ENCODE measurements at regions not wholly inside any gene's neighbourhood (a gene's known extent, or its start where the extent isn't known, plus 50 kb on each side); places are given as distances from the start of the nearest gene placed in this dataset.

DNA sequence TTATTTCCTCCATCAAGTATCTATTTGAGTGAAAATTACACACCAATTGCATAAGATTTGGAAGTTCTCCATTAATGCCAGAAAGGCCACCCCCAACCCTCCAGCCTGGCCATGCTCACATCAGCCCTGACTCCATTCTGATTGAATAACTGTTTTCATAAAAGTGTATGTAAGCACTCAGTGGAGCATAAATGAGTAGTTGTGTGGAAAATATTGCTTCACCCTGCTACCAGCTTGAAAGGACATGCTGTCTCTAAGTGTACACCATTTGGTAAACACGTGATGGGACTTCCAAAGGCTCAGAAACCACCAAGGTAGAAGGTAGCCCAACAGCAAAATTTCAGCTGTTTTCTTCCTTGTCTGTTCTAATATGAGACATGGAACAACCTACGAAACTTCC lies 393.8 kb downstream of the ZNF385D start:
- H3K4me3 ChIP-seq (ENCODE audit: low read depth, low read length) = no peak overlapping the region
- peak; percentile 30 for DNase-seq (ENCODE audit: low read depth)
- TF ChIP-seq, protein P1, sequence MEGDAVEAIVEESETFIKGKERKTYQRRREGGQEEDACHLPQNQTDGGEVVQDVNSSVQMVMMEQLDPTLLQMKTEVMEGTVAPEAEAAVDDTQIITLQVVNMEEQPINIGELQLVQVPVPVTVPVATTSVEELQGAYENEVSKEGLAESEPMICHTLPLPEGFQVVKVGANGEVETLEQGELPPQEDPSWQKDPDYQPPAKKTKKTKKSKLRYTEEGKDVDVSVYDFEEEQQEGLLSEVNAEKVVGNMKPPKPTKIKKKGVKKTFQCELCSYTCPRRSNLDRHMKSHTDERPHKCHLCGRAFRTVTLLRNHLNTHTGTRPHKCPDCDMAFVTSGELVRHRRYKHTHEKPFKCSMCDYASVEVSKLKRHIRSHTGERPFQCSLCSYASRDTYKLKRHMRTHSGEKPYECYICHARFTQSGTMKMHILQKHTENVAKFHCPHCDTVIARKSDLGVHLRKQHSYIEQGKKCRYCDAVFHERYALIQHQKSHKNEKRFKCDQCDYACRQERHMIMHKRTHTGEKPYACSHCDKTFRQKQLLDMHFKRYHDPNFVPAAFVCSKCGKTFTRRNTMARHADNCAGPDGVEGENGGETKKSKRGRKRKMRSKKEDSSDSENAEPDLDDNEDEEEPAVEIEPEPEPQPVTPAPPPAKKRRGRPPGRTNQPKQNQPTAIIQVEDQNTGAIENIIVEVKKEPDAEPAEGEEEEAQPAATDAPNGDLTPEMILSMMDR (conservative IDR thresholded peaks at IDR 0.05; ENCODE audit: low read depth, low read length) = no peak

DNA sequence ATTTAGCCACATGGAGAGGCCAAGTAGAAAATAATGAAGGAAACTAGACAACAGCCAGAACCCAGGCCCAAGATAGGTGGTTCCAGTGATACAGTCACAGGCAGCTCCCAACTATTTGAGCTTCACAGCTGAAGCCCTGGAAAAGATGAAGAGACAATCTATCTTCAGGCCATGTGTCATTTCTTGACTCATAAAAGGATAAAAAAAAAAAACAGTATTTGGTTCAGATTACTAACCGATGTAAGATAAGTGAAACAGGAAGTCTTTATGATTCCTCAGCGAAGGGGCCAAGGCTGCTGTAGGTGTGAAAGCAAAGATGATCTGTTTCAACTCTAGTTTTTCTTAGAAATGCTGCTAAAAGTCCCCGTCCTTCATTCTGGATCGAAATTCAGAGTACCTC lies 394.6 kb downstream of the ZNF385D start:
- DNase-seq (ENCODE audit: low read depth) = no peak

DNA sequence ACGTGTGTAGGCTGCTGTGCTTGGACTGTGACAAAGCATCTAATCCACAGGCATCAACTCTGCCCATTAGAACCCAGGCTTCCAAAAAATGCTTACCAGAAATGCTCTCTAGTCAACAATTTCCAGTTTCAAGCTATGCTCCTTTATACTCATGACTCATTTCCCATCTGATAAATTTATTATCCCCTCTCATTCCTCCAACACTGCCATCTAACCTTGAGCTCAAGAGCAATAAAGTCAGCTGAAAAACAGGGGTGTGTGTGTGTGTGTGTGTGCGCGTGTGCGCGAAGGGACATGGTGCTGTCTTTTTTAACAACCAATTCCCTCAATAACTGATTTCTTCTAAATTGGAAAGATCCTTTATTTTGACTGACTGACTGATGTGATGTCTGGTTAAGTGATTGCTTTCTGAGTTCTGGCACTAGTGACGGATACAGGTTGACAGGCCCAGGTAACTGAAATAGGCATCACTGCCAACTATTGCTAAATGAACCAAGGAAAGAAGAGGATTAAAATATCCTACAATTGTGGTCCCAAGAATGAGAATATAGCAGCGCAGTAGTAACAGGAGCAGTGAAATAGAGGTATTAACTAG lies 405.5 kb downstream of the ZNF385D start:
- no peak for DNase-seq (ENCODE audit: low read depth)
- no peak overlapping the region for H3K4me3 ChIP-seq (ENCODE audit: low read depth, low read length)
- TF ChIP-seq, protein P1 (conservative IDR thresholded peaks at IDR 0.05; ENCODE audit: low read depth, low read length) = no peak

More for the DNA sequence above, 394.6 kb downstream of the ZNF385D start:
- no peak overlapping the region for H3K4me3 ChIP-seq (ENCODE audit: low read depth, low read length)
- TF ChIP-seq, protein P1 (conservative IDR thresholded peaks at IDR 0.05; ENCODE audit: low read depth, low read length) = no peak

DNA sequence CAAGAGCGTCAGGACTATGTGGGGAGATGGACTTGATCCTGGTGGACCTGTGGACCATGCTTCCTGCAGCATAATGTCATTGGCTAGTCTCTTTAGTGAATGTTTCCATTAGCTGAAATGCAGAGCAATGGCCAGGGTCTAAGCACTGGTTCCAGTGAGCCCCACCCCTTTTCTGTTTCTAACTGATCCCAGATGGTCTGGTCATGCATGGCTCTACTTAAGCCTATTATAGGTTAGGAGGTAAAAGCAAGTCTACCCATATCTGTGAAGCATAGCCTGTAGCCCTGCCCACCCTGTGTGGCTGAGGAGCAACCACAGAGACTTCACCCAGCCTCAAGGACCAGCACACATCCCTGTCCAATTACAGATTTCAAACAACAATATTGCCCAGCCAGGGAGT lies 419.2 kb downstream of the ZNF385D start:
- TF ChIP-seq, protein P1 (conservative IDR thresholded peaks at IDR 0.05; ENCODE audit: low read depth, low read length) = no peak
- no peak for DNase-seq (ENCODE audit: low read depth)
- no peak overlapping the region for H3K4me3 ChIP-seq (ENCODE audit: low read depth, low read length)

DNA sequence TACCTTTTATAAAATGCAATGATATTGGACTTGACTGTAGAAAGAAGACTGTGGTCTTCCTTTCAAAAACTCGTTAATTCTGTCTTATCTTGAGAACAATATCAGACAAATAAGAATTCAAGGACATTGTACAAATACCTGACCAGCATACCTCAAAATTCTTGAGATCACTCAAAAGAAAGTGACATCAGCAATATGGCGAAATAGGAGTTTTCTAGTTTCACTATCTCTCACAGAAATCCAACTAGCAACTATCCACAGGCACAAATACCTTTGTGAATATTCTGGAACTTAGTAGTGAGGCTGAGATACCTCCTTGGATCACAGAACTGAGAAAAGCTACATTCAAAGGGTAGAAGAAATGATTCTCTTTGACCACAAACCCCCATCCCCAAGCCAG lies 419.7 kb downstream of the ZNF385D start:
- TF ChIP-seq, protein P1 (conservative IDR thresholded peaks at IDR 0.05; ENCODE audit: low read depth, low read length) = no peak
- DNase-seq (ENCODE audit: low read depth) = no peak

DNA sequence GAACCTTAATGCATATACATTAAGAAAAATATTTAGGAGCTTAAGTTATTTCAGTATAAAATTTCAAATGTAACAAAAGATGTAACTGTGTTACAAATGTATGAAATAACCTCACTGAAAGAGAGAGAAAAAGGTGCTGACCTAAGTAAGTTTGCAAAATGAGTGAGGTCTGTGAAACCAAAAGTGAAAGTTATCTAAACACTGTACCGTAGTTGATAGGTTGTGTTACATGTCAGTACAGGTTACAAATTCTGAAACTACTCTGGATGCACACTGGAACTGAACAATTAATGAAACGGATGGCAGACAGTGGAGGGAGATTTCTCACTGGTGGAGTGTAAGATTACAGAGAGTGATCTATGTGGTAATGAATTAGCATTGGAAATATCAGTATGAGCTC lies 420.7 kb downstream of the ZNF385D start:
- TF ChIP-seq, protein P1 (conservative IDR thresholded peaks at IDR 0.05; ENCODE audit: low read depth, low read length) = no peak
- peak overlapping the region; percentile 30 for H3K4me3 ChIP-seq (ENCODE audit: low read depth, low read length)
- no peak for DNase-seq (ENCODE audit: low read depth)

More for the DNA sequence above, 419.7 kb downstream of the ZNF385D start:
- H3K4me3 ChIP-seq (ENCODE audit: low read depth, low read length) = no peak overlapping the region

DNA sequence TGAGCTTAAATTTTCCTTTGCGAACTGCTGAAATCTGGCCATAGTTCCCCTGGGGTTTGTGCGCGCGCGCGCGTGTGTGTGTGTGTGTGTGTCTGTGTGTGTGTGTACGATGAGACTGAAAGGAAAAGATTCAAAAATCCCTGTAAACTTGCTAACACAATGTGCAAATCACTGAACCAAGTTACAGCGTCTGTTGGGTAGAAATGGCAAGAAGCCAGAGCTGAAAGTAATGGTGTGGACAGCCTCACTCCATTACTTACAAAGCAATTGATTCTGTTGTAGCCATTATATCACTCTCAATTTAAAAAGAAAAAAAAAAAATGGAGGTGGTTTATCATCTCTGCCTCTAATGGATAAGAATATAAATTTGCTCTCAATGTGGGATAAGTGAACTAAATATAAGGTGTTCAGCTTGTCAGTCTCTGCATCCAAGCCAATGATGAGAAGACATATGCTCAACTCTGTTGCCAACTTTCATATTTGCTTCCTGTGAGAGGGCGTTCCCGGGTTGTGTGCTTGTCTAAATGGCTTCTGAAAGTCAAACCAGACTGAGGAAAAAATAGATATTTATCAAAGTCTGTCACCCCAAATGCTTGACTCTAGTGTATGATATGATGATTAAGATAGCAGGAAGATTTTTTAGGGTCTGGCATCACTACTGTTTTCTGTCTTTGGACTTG lies 422.2 kb downstream of the ZNF385D start:
- no peak overlapping the region for H3K4me3 ChIP-seq (ENCODE audit: low read depth, low read length)
- DNase-seq (ENCODE audit: low read depth) = no peak
- TF ChIP-seq, protein P1 (conservative IDR thresholded peaks at IDR 0.05; ENCODE audit: low read depth, low read length) = no peak

Data from epithelial cell of proximal tubule (primary cell).